ENCODE measurements at regions not wholly inside any gene's neighbourhood (a gene's known extent, or its start where the extent isn't known, plus 50 kb on each side); places are given as distances from the start of the nearest gene placed in this dataset.

DNA sequence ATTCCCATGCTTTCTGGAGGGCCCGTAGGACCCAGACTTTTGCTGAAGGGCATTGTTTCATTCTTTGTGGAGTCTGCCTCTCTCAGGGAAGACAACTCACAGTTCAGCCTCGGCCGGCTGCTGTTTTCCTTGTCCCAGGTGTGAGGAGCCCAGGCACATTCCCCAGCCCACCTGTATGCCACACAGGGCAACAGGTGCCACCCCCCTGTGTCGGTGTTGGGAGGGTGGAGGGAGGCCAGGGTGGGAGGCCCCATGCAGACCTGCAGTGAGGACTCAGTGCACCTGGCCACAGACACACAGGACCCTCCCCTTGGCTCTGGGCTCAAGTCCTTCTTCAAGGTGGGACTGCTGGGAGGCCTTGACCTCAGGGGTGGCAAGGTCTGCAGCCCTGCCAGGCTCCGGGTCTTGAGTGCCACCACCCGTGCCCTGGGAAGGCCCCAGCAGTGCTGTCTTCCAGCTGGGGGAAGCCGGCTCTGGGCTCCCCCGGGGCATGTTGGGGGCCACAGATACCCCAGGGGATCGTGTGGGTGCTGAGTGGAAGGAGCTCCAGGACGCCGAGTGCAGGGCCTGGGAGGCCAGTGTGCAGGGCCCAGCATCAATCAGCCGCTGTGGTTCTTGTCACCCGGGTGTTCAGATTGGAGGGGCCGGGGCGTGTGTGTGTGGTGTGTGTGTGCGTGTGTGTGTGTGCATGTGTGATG, 1286.1 kb downstream of the BRD1 start:
- DNase-seq (ENCODE audit: low read depth): no peak
- TF ChIP-seq, protein P1, sequence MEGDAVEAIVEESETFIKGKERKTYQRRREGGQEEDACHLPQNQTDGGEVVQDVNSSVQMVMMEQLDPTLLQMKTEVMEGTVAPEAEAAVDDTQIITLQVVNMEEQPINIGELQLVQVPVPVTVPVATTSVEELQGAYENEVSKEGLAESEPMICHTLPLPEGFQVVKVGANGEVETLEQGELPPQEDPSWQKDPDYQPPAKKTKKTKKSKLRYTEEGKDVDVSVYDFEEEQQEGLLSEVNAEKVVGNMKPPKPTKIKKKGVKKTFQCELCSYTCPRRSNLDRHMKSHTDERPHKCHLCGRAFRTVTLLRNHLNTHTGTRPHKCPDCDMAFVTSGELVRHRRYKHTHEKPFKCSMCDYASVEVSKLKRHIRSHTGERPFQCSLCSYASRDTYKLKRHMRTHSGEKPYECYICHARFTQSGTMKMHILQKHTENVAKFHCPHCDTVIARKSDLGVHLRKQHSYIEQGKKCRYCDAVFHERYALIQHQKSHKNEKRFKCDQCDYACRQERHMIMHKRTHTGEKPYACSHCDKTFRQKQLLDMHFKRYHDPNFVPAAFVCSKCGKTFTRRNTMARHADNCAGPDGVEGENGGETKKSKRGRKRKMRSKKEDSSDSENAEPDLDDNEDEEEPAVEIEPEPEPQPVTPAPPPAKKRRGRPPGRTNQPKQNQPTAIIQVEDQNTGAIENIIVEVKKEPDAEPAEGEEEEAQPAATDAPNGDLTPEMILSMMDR (conservative IDR thresholded peaks at IDR 0.05; ENCODE audit: low read depth, low read length): no peak
- no peak overlapping the region for H3K4me3 ChIP-seq (ENCODE audit: low read depth, low read length)

DNA sequence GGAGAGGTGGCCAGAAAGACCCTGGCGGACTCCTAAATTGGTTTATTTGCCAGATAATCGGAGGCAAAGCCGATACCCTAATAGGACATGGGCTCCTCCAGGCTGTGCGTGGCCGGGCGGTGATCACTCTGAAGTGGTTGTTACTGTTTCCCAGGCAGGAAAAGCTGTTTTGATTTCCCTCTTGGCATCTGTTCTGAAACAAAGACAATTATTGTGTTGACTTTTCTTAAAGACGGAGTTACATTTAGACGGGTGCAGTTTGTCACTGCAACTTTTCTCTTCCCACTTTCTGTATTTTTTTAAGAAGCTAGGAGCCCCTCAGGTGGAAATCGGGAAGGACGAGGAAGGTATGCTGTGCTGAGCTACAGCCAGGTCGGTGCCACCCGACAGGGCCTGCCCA, 1288.4 kb downstream of the BRD1 start:
- TF ChIP-seq, protein P1 (conservative IDR thresholded peaks at IDR 0.05; ENCODE audit: low read depth, low read length): no peak
- no peak for DNase-seq (ENCODE audit: low read depth)
- H3K4me3 ChIP-seq (ENCODE audit: low read depth, low read length): no peak overlapping the region

DNA sequence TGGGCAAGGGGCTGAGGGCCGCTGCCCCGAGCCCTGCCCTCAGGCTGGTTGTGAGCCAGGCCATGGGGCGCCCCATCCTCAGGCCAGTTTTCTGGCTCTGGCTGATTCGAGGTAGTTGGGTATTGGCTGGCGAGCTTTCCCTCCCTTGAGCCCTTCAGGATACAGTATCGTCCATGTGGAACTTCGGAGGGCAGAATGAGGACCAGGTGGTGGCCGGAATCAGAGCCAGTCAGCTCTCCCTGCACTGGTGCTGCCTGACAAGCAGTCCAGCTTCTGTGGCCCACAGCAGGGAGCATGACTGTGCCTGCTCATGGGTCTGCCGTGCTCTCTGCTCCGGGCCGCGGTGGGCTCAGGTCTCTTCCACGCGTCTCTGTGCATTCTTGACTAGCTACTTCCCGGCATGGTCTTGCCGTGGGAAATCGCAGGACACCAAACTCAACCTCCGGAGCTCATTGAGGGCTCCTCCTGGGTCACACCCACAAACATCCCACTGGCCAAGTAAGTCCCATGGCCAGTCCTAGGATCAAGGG, 1289.3 kb downstream of the BRD1 start:
- TF ChIP-seq, protein P1 (conservative IDR thresholded peaks at IDR 0.05; ENCODE audit: low read depth, low read length): no peak
- H3K4me3 ChIP-seq (ENCODE audit: low read depth, low read length): no peak overlapping the region
- no peak for DNase-seq (ENCODE audit: low read depth)

DNA sequence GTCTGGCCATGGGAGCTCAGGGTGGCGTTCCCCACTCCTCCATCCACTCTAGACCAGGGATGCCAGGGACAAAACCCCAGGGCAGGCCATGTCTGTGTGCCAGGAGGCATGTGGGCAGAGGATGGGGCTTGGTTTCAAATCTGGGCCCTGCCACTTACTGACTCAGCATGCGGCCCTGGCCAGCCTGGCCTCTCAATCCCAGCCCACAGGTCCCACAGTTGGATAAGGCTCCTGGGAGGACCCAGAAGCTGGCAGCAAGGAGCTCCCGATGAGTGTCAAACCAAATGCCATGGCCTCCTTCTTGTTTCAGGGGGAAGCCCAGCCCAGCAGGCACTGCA, 1290.4 kb downstream of the BRD1 start:
- TF ChIP-seq, protein P1 (conservative IDR thresholded peaks at IDR 0.05; ENCODE audit: low read depth, low read length): no peak
- no peak overlapping the region for H3K4me3 ChIP-seq (ENCODE audit: low read depth, low read length)
- no peak for DNase-seq (ENCODE audit: low read depth)

DNA sequence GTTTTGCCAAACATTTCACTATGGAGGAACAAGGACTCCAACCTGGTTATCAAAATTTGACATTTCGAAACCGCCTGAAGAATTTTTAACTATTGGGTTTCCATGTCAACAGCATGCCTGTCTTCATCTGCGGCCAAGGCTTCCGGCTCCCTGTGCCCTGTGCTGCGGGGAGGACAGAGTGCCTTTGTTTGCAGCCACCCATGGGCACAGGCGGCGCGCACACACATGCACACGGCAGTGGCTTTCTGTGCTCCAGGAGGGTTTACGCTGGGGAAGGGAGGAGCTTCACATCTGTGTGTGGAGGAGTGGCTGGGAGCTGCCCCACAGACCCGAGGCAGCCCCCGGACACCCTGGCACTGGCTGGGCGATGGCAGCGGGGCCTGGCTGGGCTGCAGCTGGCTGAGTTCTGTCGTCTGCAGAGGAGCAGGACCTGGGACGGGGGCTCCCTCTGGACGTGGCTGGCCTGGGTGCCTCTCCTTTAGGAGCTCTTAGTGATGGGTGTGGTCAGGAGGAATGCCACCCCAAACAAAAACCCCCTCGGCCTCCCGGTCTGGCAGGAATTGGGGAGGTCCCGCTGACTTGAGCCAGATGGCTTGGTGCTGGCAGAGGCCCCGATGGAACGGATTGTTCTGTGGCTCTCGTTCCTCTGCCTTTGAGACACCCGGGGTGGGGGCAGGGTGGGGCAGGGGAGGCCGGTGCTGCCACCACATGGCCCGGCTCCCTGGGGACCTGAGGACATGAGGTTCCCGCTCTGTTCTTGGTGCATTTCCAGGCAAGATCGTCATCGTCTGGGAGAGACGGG, 1290.9 kb downstream of the BRD1 start:
- no peak for DNase-seq (ENCODE audit: low read depth)
- H3K4me3 ChIP-seq (ENCODE audit: low read depth, low read length): no peak overlapping the region
- TF ChIP-seq, protein P1 (conservative IDR thresholded peaks at IDR 0.05; ENCODE audit: low read depth, low read length): no peak

DNA sequence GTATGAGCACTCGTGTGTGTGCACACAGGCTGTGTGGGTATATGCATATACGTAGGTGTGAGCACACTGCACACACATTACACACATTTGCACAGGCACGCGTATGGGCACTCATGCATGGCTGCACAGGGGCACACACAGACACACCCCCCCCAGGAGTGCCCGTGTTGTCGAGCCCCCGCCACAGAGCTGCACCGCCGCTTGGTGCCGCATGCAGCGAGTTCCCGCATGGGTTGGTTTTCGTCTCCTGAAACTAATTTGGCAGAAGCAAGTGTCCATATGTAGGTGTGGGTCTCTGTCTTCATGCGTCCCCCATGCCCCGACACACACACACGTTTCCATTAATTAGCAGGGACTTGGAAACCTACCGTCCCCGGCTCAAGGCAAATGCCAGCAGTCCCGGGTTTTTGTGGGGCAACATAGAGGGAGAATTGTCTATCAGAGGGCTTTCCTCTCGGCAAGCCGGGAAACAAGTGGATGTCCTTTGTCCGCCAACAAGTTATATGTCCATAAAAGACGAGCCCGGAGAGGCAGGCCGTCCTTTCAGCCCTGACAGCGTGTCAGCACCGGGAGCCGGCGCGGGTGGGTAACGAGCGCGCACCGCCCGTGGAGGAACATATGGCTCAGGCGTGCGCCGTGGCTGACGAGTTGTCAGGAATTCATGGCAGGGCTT, 1291.7 kb downstream of the BRD1 start:
- no peak overlapping the region for H3K4me3 ChIP-seq (ENCODE audit: low read depth, low read length)
- TF ChIP-seq, protein P1 (conservative IDR thresholded peaks at IDR 0.05; ENCODE audit: low read depth, low read length): no peak
- no peak for DNase-seq (ENCODE audit: low read depth)
